ENCODE measurements at regions not wholly inside any gene's neighbourhood (a gene's known extent, or its start where the extent isn't known, plus 50 kb on each side); places are given as distances from the start of the nearest gene placed in this dataset.
"Not testable (repeated sequence)": the region's sequence is repeated elsewhere in the genome, so short reads cannot be mapped to it uniquely, and the experiment has no call there.

- Histone ChIP-seq H3K79me2 (replicated peaks; ENCODE audit: insufficient read depth, low read length) (no peaks in the 10 kb centered on the region), H4K20me1 (ENCODE audit: insufficient read depth) (no peaks in the 10 kb centered on the region), H3K4me3 (ENCODE audit: low read length) (no peak overlapping the region), H3K4me2 (ENCODE audit: low read length) (no peak overlapping the region), H3K36me3 (ENCODE audit: insufficient read depth, low read length) (no peaks in the 10 kb centered on the region), H3K9me2 (ENCODE audit: insufficient read depth, low read length) (no peaks in the 10 kb centered on the region), H3F3A (ENCODE audit: insufficient read depth, low read length, poor library complexity, severe bottlenecking) (no peaks in the 10 kb centered on the region), H3K9me3 (ENCODE audit: low read length) (no peaks in the 10 kb centered on the region), H3K27me3 (ENCODE audit: insufficient read depth, low read depth, low read length) (no peaks in the 10 kb centered on the region), H3K9ac (ENCODE audit: low read length) (no peak overlapping the region), H2AFZ (ENCODE audit: low read depth, low read length) (no peak overlapping the region), H3K27ac (ENCODE audit: low read length) (no peak overlapping the region)
- no peak for TF ChIP-seq CTCF (IDR thresholded peaks at IDR 0.05; ENCODE audit: poor library complexity, severe bottlenecking)
- no peak for TF ChIP-seq SMC3 (conservative IDR thresholded peaks at IDR 0.05; ENCODE audit: poor library complexity)
- TF ChIP-seq MXI1 (conservative IDR thresholded peaks at IDR 0.05; ENCODE audit: poor library complexity, severe bottlenecking) = no peak
- no peak for TF ChIP-seq EP300 (conservative IDR thresholded peaks at IDR 0.05; ENCODE audit: poor library complexity, severe bottlenecking)
- no peak for TF ChIP-seq RAD21 (conservative IDR thresholded peaks at IDR 0.05)
- no peak for TF ChIP-seq EZH2 (IDR thresholded peaks at IDR 0.05; ENCODE audit: borderline replicate concordance, insufficient read depth, low read length, poor library complexity, severe bottlenecking)
- TF ChIP-seq POLR2AphosphoS5 (IDR thresholded peaks at IDR 0.05) = no peak
- no peak for TF ChIP-seq TAF1 (IDR thresholded peaks at IDR 0.05; ENCODE audit: low read depth)
- no peak for TF ChIP-seq REST (IDR thresholded peaks at IDR 0.05; ENCODE audit: borderline replicate concordance)
These were observed 273.7 kb upstream of the USP9Y start for GRCh38 chrY:12427361-12427760.

- TF ChIP-seq EP300 (conservative IDR thresholded peaks at IDR 0.05; ENCODE audit: poor library complexity, severe bottlenecking) (no peak), EZH2 (IDR thresholded peaks at IDR 0.05; ENCODE audit: borderline replicate concordance, insufficient read depth, low read length, poor library complexity, severe bottlenecking) (no peak), CTCF (IDR thresholded peaks at IDR 0.05; ENCODE audit: poor library complexity, severe bottlenecking) (no peak), REST (IDR thresholded peaks at IDR 0.05; ENCODE audit: borderline replicate concordance) (no peak), SMC3 (conservative IDR thresholded peaks at IDR 0.05; ENCODE audit: poor library complexity) (no peak), POLR2AphosphoS5 (IDR thresholded peaks at IDR 0.05) (no peak), TAF1 (IDR thresholded peaks at IDR 0.05; ENCODE audit: low read depth) (no peak), RAD21 (conservative IDR thresholded peaks at IDR 0.05) (no peak)
- no peaks in the 10 kb centered on the region for H3K9me2 ChIP-seq (ENCODE audit: insufficient read depth, low read length)
- no peaks in the 10 kb centered on the region for H4K20me1 ChIP-seq (ENCODE audit: insufficient read depth)
- no peaks in the 10 kb centered on the region for H3K9me3 ChIP-seq (ENCODE audit: low read length)
- H3K79me2 ChIP-seq (replicated peaks; ENCODE audit: insufficient read depth, low read length) = no peaks in the 10 kb centered on the region
- no peak overlapping the region for H3K27ac ChIP-seq (ENCODE audit: low read length)
- H3F3A ChIP-seq (ENCODE audit: insufficient read depth, low read length, poor library complexity, severe bottlenecking) = no peaks in the 10 kb centered on the region
- no peaks in the 10 kb centered on the region for H3K27me3 ChIP-seq (ENCODE audit: insufficient read depth, low read depth, low read length)
- H3K4me3 ChIP-seq (ENCODE audit: low read length) = no peak overlapping the region
- H3K4me2 ChIP-seq (ENCODE audit: low read length) = no peak overlapping the region
- no peak overlapping the region for H3K9ac ChIP-seq (ENCODE audit: low read length)
- no peak overlapping the region for H2AFZ ChIP-seq (ENCODE audit: low read depth, low read length)
- no peaks in the 10 kb centered on the region for H3K36me3 ChIP-seq (ENCODE audit: insufficient read depth, low read length)
These were observed 269.5 kb upstream of the USP9Y start for GRCh38 chrY:12431546-12431945.

- H3K4me2 ChIP-seq (ENCODE audit: low read length); H3K4me3 ChIP-seq (ENCODE audit: low read length); H3K79me2 ChIP-seq (replicated peaks; ENCODE audit: insufficient read depth, low read length); H3K9ac ChIP-seq (ENCODE audit: low read length); H2AFZ ChIP-seq (ENCODE audit: low read depth, low read length); H4K20me1 ChIP-seq (ENCODE audit: insufficient read depth); H3K36me3 ChIP-seq (ENCODE audit: insufficient read depth, low read length); H3K27ac ChIP-seq (ENCODE audit: low read length); H3K27me3 ChIP-seq (ENCODE audit: insufficient read depth, low read depth, low read length); H3K9me2 ChIP-seq (ENCODE audit: insufficient read depth, low read length); H3F3A ChIP-seq (ENCODE audit: insufficient read depth, low read length, poor library complexity, severe bottlenecking); H3K9me3 ChIP-seq (ENCODE audit: low read length): not testable (repeated sequence)
These were observed 262.2 kb upstream of the USP9Y start for GRCh38 chrY:12438823-12439222.
